Loucy (cell line): ENCODE measurements at regions not wholly inside any gene's neighbourhood (a gene's known extent, or its start where the extent isn't known, plus 50 kb on each side); places are given as distances from the start of the nearest gene placed in this dataset.

Experiments used
- CTCF ChIP-seq: fragments of 200-600 bp; sonication (generic); conservative IDR thresholded peaks from 2 replicates; pipeline ENCODE4 v1.5.1; 2014; ENCODE audit warnings: mild to moderate bottlenecking, antibody characterized with exemption, low read length
- EZH2phosphoT487 ChIP-seq: fragments of 200-600 bp; IDR thresholded peaks from 2 replicates; pipeline ENCODE4 v1.6.1; 2018; ENCODE audit warnings: antibody characterized with exemption, mild to moderate bottlenecking, moderate library complexity, borderline replicate concordance

DNA sequence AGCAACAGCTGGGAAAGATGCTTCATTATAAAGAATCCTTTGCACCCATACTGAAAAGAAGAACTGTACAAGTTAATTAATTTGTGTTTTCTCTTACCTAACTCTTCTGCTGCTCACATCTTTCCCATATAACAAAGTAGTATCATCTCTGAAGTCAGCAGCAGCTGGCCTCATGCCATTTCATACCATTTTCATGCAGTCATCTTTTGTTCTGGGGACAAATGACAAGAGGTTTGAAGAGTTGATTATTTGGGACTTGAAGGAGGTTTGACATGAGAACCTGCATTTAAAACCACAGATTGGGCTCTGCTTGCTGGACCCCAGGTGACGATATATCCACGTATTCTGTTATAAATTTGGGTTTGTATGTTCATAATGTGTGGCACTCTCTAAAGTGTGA lies 430.3 kb downstream of the SPRY1 start:
- no peak for TF ChIP-seq CTCF
- TF ChIP-seq EZH2phosphoT487: no peak
